H9 (cell line): ENCODE measurements at regions not wholly inside any gene's neighbourhood (a gene's known extent, or its start where the extent isn't known, plus 50 kb on each side); places are given as distances from the start of the nearest gene placed in this dataset.

Experiments
- DNase-seq: peaks from one replicate; pipeline ENCODE4 v3.0.0-alpha.2; 2017
- H2AFZ ChIP-seq: one replicate; pipeline ENCODE4 v1.6.1; 2013; ENCODE audit warnings: mild to moderate bottlenecking, low read length, control low read depth, moderate library complexity
- H2AK5ac ChIP-seq: 2 replicates; pipeline ENCODE4 v1.6.1; 2013; ENCODE audit warnings: low read length, control low read depth, mixed read lengths; ENCODE audit not compliant: insufficient read length
- H2BK120ac ChIP-seq: one replicate; pipeline ENCODE4 v1.6.1; 2013; ENCODE audit warnings: low read depth, mild to moderate bottlenecking, low read length, control low read depth, inconsistent platforms; ENCODE audit not compliant: poor library complexity, severe bottlenecking
- H2BK12ac ChIP-seq: 2 replicates; pipeline ENCODE4 v1.6.1; 2013; ENCODE audit warnings: low read length, control low read depth, mixed read lengths, low read depth; ENCODE audit not compliant: insufficient read length
- H2BK15ac ChIP-seq: 2 replicates; pipeline ENCODE4 v1.6.1; 2013; ENCODE audit warnings: low read depth, low read length, control low read depth
- H2BK20ac ChIP-seq: one replicate; pipeline ENCODE4 v1.6.1; 2013; ENCODE audit warnings: low read depth, mild to moderate bottlenecking, low read length, control low read depth, inconsistent platforms; ENCODE audit not compliant: poor library complexity, severe bottlenecking
- H2BK5ac ChIP-seq: 2 replicates; pipeline ENCODE4 v1.6.1; 2013; ENCODE audit warnings: low read length, control low read depth, mixed read lengths; ENCODE audit not compliant: insufficient read length
- H3K14ac ChIP-seq: 2 replicates; pipeline ENCODE4 v1.6.1; 2013; ENCODE audit warnings: low read length, control low read depth; ENCODE audit not compliant: insufficient read depth
- H3K18ac ChIP-seq: 2 replicates; pipeline ENCODE4 v1.6.1; 2013; ENCODE audit warnings: low read depth, mild to moderate bottlenecking, mixed read lengths, low read length, control low read depth; ENCODE audit not compliant: insufficient read length
- H3K23ac ChIP-seq: 2 replicates; pipeline ENCODE4 v1.6.1; 2013; ENCODE audit warnings: low read length, control low read depth, mixed read lengths, low read depth; ENCODE audit not compliant: insufficient read length
- H3K23me2 ChIP-seq: 2 replicates; pipeline ENCODE4 v1.6.1; 2013; ENCODE audit warnings: low read depth, mild to moderate bottlenecking, mixed read lengths, low read length, control low read depth; ENCODE audit not compliant: insufficient read length, poor library complexity, severe bottlenecking
- H3K27ac ChIP-seq: 2 replicates; pipeline ENCODE4 v1.5.1; 2013; ENCODE audit warnings: low read length, control low read depth, mixed read lengths, low read depth; ENCODE audit not compliant: insufficient read length
- H3K27me3 ChIP-seq: 2 replicates; pipeline ENCODE4 v1.6.1; 2013; ENCODE audit warnings: low read length, control low read depth, inconsistent platforms; ENCODE audit not compliant: insufficient read depth
- H3K4ac ChIP-seq: 2 replicates; pipeline ENCODE4 v1.6.1; 2013; ENCODE audit warnings: low read depth, mild to moderate bottlenecking, control low read depth, inconsistent platforms, low read length, moderate library complexity
- H3K4me1 ChIP-seq: 2 replicates; pipeline ENCODE4 v1.6.1; 2013; ENCODE audit warnings: low read length, control low read depth, inconsistent platforms; ENCODE audit not compliant: insufficient read depth
- H3K4me2 ChIP-seq: 2 replicates; pipeline ENCODE4 v1.6.1; 2013; ENCODE audit warnings: low read length, control low read depth, mixed read lengths; ENCODE audit not compliant: insufficient read length, insufficient read depth
- H3K56ac ChIP-seq: 2 replicates; pipeline ENCODE4 v1.6.1; 2013; ENCODE audit warnings: low read depth, mild to moderate bottlenecking, mixed read lengths, low read length, control low read depth; ENCODE audit not compliant: insufficient read length
- H3K79me1 ChIP-seq: 2 replicates; pipeline ENCODE4 v1.6.1; 2013; ENCODE audit warnings: low read depth, mild to moderate bottlenecking, moderate library complexity, low read length, control low read depth, inconsistent platforms; ENCODE audit not compliant: insufficient read depth, poor library complexity, severe bottlenecking
- H3K79me2 ChIP-seq: 2 replicates; pipeline ENCODE4 v1.6.1; 2013; ENCODE audit warnings: low read length, control low read depth, inconsistent platforms; ENCODE audit not compliant: insufficient read depth
- H3K9ac ChIP-seq: 2 replicates; pipeline ENCODE4 v1.6.1; 2013; ENCODE audit warnings: low read length, control low read depth, mixed read lengths; ENCODE audit not compliant: insufficient read length; ENCODE audit errors: extremely low read depth
- H3K9me3 ChIP-seq: one replicate; pipeline ENCODE4 v1.6.1; 2013; ENCODE audit warnings: low read depth, low read length, inconsistent platforms; ENCODE audit not compliant: control insufficient read depth
- H3T11ph ChIP-seq: one replicate; pipeline ENCODE4 v1.6.1; 2013; ENCODE audit warnings: mild to moderate bottlenecking, low read length, control low read depth, inconsistent platforms
- H4K20me1 ChIP-seq: one replicate; pipeline ENCODE4 v1.6.1; 2013; ENCODE audit not compliant: control insufficient read depth, insufficient read length, insufficient read depth
- H4K5ac ChIP-seq: 2 replicates; pipeline ENCODE4 v1.6.1; 2013; ENCODE audit warnings: low read depth, mild to moderate bottlenecking, mixed read lengths, low read length, control low read depth; ENCODE audit not compliant: insufficient read length
- H4K8ac ChIP-seq: replicated peaks from 2 replicates; pipeline ENCODE4 v1.6.1; 2013; ENCODE audit warnings: low read length, control low read depth, mixed read lengths, low read depth; ENCODE audit not compliant: insufficient read length
- H4K91ac ChIP-seq: 2 replicates; pipeline ENCODE4 v1.6.1; 2013; ENCODE audit warnings: low read depth, mild to moderate bottlenecking, moderate library complexity, mixed read lengths, low read length, control low read depth; ENCODE audit not compliant: insufficient read length
- H3K27ac Mint-ChIP-seq, 3 experiments: 2 replicates in 2 of 3; 3 replicates in 1 of 3; pipeline ENCODE4 v1.8.0; 2020 to 2021; ENCODE audit warnings: mixed read lengths in 3 of 3, mild to moderate bottlenecking in 1 of 3, moderate library complexity in 1 of 3
- H3K27me3 Mint-ChIP-seq: 2 replicates; pipeline ENCODE4 v1.8.0; 2021; ENCODE audit warnings: low read depth, mild to moderate bottlenecking, moderate library complexity, mixed read lengths
- H3K36me3 Mint-ChIP-seq, 3 experiments: 2 replicates in 2 of 3; 3 replicates in 1 of 3; pipeline ENCODE4 v1.8.0; 2020 to 2021; ENCODE audit warnings: low read depth in 3 of 3, mixed read lengths in 3 of 3; ENCODE audit not compliant: insufficient read depth in 1 of 3
- H3K4me1 Mint-ChIP-seq, 2 experiments: 2 replicates each; pipeline ENCODE4 v1.8.0; 2020; ENCODE audit warnings: mixed read lengths in 2 of 2
- H3K4me3 Mint-ChIP-seq, 2 experiments: 2 replicates in 1 of 2; 3 replicates in 1 of 2; pipeline ENCODE4 v1.8.0; 2020 to 2021; ENCODE audit warnings: mild to moderate bottlenecking in 2 of 2, mixed read lengths in 2 of 2, moderate library complexity in 1 of 2
- H3K9me3 Mint-ChIP-seq, 2 experiments: 2 replicates in 1 of 2; 3 replicates in 1 of 2; pipeline ENCODE4 v1.8.0; 2020; ENCODE audit warnings: mild to moderate bottlenecking in 2 of 2, mixed read lengths in 2 of 2, moderate library complexity in 1 of 2
- WGBS: extraction: QIAGEN DNeasy Blood & Tissue Kit; methylation state at CpG from one replicate; pipeline ENCODE4 v1.1.7; 2013; ENCODE audit warnings: missing lambda C conversion rate, low lambda C conversion rate, mixed read lengths; ENCODE audit not compliant: insufficient read length; ENCODE audit errors: extremely low coverage; 5-methylcytosine and 5-hydroxymethylcytosine counted together
- TF ChIP-seq, protein P1 (sequence below): fragments of 200-600 bp; sonication (generic); conservative IDR thresholded peaks from 3 replicates; pipeline ENCODE4 v1.8.0; 2021; ENCODE audit warnings: antibody characterized with exemption, mild to moderate bottlenecking

DNA sequence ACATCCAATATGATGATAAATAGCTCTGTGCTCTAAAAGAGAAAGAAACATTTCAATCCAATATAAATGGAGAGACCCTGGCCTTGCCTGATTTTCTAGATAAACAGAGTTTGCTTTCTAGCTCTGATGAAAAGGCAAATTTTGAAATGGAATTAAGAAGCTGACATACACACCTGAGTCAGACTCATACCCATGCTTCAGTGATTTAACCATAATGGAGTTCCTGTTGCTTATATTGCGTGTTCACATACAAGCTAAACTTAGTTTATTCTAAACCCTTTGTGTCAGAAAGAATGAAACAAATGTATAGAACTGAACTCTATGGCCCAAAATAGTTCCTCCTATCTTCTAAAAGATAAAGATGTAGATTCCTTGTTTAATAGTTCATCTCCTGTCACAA lies 760.8 kb upstream of the ARPP21 start:
- Histone ChIP-seq H2BK12ac (no peak overlapping the region), H3K14ac (no peak overlapping the region), H2BK20ac (no peak overlapping the region), H2AK5ac (no peak overlapping the region), H3K4me2 (no peak overlapping the region), H2AFZ (no peak overlapping the region), H3K4me1 (no peaks in the 10 kb centered on the region), H3K23ac (no peak overlapping the region), H3K18ac (no peak overlapping the region), H4K20me1 (no peaks in the 10 kb centered on the region), H3T11ph (no peak overlapping the region), H3K79me1 (no peaks in the 10 kb centered on the region), H3K23me2 (no peaks in the 10 kb centered on the region), H3K27ac (no peak overlapping the region), H4K5ac (no peak overlapping the region), H4K8ac (no peak overlapping the region), H3K79me2 (no peaks in the 10 kb centered on the region), H3K9me3 (no peaks in the 10 kb centered on the region), H3K9ac (no peak overlapping the region), H2BK120ac (no peak overlapping the region), H3K56ac (no peak overlapping the region), H3K4ac (no peak overlapping the region), H2BK15ac (no peak overlapping the region), H3K27me3 (no peaks in the 10 kb centered on the region), H2BK5ac (no peak overlapping the region), H4K91ac (no peak overlapping the region)
- Mint-ChIP-seq H3K27ac (no peak overlapping the region), H3K9me3 (no peaks in the 10 kb centered on the region), H3K36me3 (no peaks in the 10 kb centered on the region), H3K4me3 (no peak overlapping the region), H3K27me3 (no peaks in the 10 kb centered on the region), H3K4me1 (peaks cover 8 to 9% of the 10 kb centered on the region in 2 experiments)
- no CpG with 5 or more reads among the region's 1 CpG for WGBS
- no peak for DNase-seq
- TF ChIP-seq, protein P1, sequence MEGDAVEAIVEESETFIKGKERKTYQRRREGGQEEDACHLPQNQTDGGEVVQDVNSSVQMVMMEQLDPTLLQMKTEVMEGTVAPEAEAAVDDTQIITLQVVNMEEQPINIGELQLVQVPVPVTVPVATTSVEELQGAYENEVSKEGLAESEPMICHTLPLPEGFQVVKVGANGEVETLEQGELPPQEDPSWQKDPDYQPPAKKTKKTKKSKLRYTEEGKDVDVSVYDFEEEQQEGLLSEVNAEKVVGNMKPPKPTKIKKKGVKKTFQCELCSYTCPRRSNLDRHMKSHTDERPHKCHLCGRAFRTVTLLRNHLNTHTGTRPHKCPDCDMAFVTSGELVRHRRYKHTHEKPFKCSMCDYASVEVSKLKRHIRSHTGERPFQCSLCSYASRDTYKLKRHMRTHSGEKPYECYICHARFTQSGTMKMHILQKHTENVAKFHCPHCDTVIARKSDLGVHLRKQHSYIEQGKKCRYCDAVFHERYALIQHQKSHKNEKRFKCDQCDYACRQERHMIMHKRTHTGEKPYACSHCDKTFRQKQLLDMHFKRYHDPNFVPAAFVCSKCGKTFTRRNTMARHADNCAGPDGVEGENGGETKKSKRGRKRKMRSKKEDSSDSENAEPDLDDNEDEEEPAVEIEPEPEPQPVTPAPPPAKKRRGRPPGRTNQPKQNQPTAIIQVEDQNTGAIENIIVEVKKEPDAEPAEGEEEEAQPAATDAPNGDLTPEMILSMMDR: no peak
